ENCODE measurements at regions not wholly inside any gene's neighbourhood (a gene's known extent, or its start where the extent isn't known, plus 50 kb on each side); places are given as distances from the start of the nearest gene placed in this dataset.

DNA sequence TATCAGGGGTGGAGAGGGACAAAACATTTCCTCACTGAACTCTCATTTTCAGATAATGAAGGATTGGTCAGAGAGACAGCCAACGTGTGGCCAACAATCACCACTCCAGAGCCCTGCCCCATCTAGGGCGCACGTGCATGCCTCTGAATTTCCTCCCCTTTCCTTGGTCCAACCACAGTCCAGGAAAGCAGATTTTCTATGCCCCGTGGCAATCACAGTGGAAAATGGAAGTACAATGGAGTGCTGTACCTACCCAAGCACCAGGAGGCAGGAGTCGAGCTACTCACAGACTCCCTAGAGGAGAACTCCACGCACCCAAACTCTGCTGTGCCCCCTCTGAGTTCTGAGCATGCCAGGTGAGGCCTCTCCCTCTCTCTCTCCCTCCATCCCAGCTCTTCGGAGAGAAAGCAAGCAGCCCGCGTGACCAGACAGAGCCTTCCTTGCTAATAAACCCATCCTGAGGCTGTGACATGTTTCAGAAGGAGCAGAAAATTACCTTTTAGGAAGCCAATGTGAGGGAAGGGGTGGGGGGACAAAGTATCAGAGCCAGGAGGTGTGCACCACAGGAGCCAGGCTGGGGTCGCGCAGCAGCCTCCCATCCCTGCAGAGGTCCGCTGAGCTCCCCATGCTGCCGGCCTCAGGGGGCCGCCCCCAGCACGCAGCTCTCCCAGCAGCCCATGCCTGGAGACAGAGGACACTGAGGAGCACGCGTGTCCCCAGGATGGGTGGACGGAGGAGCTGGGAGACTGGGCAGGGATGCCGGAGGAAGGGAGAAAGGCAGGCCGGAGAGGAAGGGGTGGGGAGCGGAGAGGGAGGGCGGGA, 73.4 kb downstream of the PITPNM2 start:
- TF ChIP-seq CTCF (optimal IDR thresholded peaks at IDR 0.05 in 1 of 3, IDR thresholded peaks at IDR 0.05 in 1 of 3, conservative IDR thresholded peaks at IDR 0.05 in 1 of 3; ENCODE audit: extremely low read depth in 1 of 3, insufficient read depth in 2 of 3, low read length in 3 of 3) (no peak), EZH2 (IDR thresholded peaks at IDR 0.05; ENCODE audit: low read length) (no peak)
